Activated T-helper 2 cell treated with anti-CD3 and anti-CD28 coated beads, Interferon-gamma antibody, Interleukin-2, Interleukin-4, amounts not matched to agents 10 μg/mL and 5 μg/mL and 100 μg/mL, durations not matched to agents 14 hours and 24 hours and 36 hours (primary cell): ENCODE measurements at regions not wholly inside any gene's neighbourhood (a gene's known extent, or its start where the extent isn't known, plus 50 kb on each side); places are given as distances from the start of the nearest gene placed in this dataset.

ENCODE experiments used
- DNase-seq: peaks from one replicate; pipeline ENCODE4 v3.0.0; 2021; ENCODE audit warnings: low spot score
- H3K27ac Mint-ChIP-seq: one replicate; pipeline ENCODE4 v1.8.0; 2021; ENCODE audit warnings: mixed read lengths
- H3K27me3 Mint-ChIP-seq: one replicate; pipeline ENCODE4 v1.8.0; 2021; ENCODE audit warnings: low read depth, mixed read lengths
- H3K36me3 Mint-ChIP-seq: one replicate; pipeline ENCODE4 v1.8.0; 2021; ENCODE audit warnings: low read depth, mixed read lengths
- H3K4me1 Mint-ChIP-seq: one replicate; pipeline ENCODE4 v1.8.0; 2021; ENCODE audit warnings: low read depth, mixed read lengths
- H3K4me3 Mint-ChIP-seq: one replicate; pipeline ENCODE4 v1.8.0; 2021; ENCODE audit warnings: low read depth, mild to moderate bottlenecking, moderate library complexity, mixed read lengths
- H3K9me3 Mint-ChIP-seq: one replicate; pipeline ENCODE4 v1.8.0; 2021; ENCODE audit warnings: mixed read lengths
- intact Hi-C: fragments of 100-400 bp; cut with micrococcal nuclease; formaldehyde crosslinking; loops from one replicate; pipeline ENCODE4 v1.15.1; 2023

GRCh38 chr3:150268426-150269391, 139.4 kb upstream of the TSC22D2 start:
- no peak for DNase-seq
- intact Hi-C loops: no loop called here
- H3K4me3 Mint-ChIP-seq: no peak overlapping the region
- H3K27ac Mint-ChIP-seq: no peak overlapping the region
- H3K36me3 Mint-ChIP-seq: no peaks in the 10 kb centered on the region
- peaks cover 24% of the 10 kb centered on the region for H3K27me3 Mint-ChIP-seq
- H3K4me1 Mint-ChIP-seq: no peaks in the 10 kb centered on the region
- H3K9me3 Mint-ChIP-seq: no peaks in the 10 kb centered on the region

DNA sequence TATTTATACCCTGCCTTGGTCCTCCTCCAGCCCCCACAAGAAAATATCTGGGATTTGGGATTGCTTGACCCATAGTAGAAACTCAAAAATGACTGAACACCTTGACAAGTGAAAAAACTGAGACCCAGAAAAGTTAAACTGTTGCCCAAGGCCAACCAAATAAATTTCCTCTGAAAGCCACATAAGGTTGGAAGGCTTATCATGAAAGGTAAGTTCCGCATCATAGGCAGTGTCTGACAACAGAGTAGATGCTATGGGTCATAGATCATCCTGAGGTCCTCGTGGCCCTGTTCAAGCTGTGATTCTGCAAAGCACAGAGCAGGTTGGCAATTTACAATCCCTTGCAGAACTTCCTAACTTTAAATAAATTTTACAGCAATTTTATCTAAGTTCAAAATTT, 140.8 kb upstream of the TSC22D2 start:
- no peak for DNase-seq
- Mint-ChIP-seq H3K27ac (no peak overlapping the region), H3K27me3 (peaks cover 20% of the 10 kb centered on the region), H3K36me3 (no peaks in the 10 kb centered on the region), H3K4me3 (no peak overlapping the region), H3K4me1 (no peaks in the 10 kb centered on the region), H3K9me3 (no peaks in the 10 kb centered on the region)
- intact Hi-C loops: no loop called here

GRCh38 chr3:150265305-150265704, 142.8 kb upstream of the TSC22D2 start:
- Mint-ChIP-seq H3K27me3 (peaks cover 21% of the 10 kb centered on the region), H3K4me3 (no peak overlapping the region), H3K27ac (no peak overlapping the region), H3K36me3 (no peaks in the 10 kb centered on the region), H3K9me3 (no peaks in the 10 kb centered on the region), H3K4me1 (no peaks in the 10 kb centered on the region)
- intact Hi-C loops: no loop called here
- no peak for DNase-seq

GRCh38 chr3:150264561-150265279, 143.4 kb upstream of the TSC22D2 start:
- Mint-ChIP-seq H3K27me3 (peaks cover 23% of the 10 kb centered on the region), H3K4me1 (no peaks in the 10 kb centered on the region), H3K9me3 (no peaks in the 10 kb centered on the region), H3K27ac (no peak overlapping the region), H3K36me3 (no peaks in the 10 kb centered on the region), H3K4me3 (no peak overlapping the region)
- intact Hi-C loops: no loop called here
- no peak for DNase-seq

DNA sequence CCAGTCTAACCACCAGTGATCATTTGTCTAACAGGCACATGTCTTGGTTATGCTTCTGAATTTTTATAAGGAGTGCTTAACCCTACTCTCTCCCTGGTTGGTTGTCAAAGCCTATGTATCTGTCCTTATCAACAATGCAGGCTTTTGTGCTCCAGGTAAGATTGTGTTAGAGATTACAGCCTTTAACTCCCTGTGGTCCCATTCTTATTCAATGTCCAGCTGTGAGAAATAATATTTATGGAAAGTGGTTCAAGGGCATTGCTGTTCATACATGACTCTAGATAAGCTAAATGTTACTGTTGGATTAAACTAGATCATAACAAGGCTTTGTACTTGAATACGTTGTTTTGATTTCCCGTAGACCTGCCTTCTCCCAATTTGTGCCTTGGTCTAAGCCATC, 146.1 kb upstream of the TSC22D2 start:
- no peaks in the 10 kb centered on the region for H3K36me3 Mint-ChIP-seq

DNA sequence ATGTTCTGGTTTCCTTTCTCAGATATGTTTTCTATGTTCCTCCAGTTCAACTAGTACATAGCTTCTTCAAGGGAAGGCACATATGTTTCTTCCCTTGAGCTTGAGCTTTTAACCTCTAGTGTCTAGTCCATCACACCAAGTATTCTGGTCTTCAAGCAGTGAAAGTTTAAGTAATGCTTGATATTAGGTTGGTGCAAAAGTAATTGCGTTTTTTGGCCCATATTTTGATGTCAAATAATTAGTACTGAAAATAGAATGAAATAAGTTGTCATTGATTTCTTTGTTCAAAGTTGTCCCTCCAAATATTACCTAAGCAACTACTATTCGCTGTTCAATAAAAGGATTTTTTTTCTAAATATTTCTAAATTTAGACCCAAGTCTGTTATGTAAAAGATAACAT, 146.7 kb upstream of the TSC22D2 start:
- H3K27ac Mint-ChIP-seq: no peak overlapping the region
- no peaks in the 10 kb centered on the region for H3K4me1 Mint-ChIP-seq
- intact Hi-C loops: no loop called here
- H3K36me3 Mint-ChIP-seq: no peaks in the 10 kb centered on the region
- H3K4me3 Mint-ChIP-seq: no peak overlapping the region
- H3K9me3 Mint-ChIP-seq: no peaks in the 10 kb centered on the region
- H3K27me3 Mint-ChIP-seq: peaks cover 16% of the 10 kb centered on the region
- DNase-seq: no peak

More for the DNA sequence above, 146.1 kb upstream of the TSC22D2 start:
- Mint-ChIP-seq H3K27me3 (peaks cover 16% of the 10 kb centered on the region), H3K27ac (no peak overlapping the region), H3K4me1 (no peaks in the 10 kb centered on the region), H3K4me3 (no peak overlapping the region), H3K9me3 (no peaks in the 10 kb centered on the region)
- intact Hi-C loops: no loop called here
- no peak for DNase-seq

DNA sequence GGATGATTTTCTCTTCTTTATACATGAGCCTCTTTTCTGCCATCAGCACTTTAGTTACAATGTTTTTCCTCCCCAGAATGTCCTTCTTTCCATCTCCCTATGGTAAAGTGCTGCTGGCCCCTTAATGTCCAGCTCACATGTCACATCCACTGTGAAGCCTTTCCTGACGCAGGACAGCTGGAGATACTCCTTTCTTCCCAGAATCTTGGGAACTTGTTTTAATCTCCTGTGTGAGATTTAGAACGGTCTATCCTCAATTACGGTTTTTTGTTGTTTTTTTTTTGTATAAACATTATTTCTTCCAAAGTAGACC, 147.7 kb upstream of the TSC22D2 start:
- Mint-ChIP-seq H3K27me3 (peaks cover 13% of the 10 kb centered on the region), H3K27ac (no peak overlapping the region), H3K4me1 (no peaks in the 10 kb centered on the region), H3K36me3 (no peaks in the 10 kb centered on the region), H3K4me3 (no peak overlapping the region), H3K9me3 (no peaks in the 10 kb centered on the region)
- DNase-seq: no peak
- intact Hi-C loops: no loop called here

DNA sequence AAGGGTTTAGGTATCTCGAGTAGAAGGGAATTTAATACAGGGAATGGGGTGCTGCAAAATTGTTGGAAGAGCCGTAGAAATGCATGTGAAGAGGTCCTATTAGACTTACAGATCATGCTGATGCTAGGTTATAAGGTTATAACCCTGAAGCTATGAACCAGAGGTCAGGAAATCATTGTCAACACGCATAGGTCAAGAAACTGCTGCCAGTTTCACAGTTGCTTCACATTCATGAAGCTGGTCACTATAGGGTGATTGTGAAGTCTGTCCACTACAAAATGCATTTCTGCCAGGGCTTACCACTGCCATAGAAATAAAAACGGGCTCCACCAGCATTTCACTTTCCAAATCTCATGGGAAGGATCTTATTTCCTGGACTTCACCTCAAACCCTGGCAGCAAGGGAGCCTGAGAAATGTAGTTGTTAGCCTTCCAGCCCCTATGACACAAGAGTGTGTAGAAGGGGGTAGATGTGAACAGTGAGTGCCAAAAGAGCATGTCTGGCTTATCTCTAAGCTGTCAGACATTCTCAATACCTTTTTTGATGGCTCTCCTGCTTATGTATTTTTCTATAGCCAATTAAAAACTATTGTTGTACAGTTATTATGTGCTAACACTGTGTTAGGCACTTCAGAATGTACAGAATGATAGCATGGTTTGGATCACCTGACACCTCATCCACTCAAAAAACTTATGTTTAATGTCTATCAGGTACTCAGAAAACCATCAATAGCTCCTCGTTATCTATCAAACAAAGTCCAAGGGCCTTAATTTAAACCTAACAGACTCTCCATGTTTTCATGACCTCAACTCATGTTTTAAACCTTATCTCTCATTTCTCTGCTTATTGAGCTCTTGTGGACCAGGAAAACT, 148.3 kb upstream of the TSC22D2 start:
- Mint-ChIP-seq H3K4me1 (no peaks in the 10 kb centered on the region), H3K27me3 (peaks cover 10% of the 10 kb centered on the region), H3K4me3 (no peak overlapping the region), H3K9me3 (no peaks in the 10 kb centered on the region), H3K36me3 (no peaks in the 10 kb centered on the region), H3K27ac (no peak overlapping the region)
- intact Hi-C loops: no loop called here
- DNase-seq: no peak

- intact Hi-C loops: no loop called here
- Mint-ChIP-seq H3K4me1 (no peaks in the 10 kb centered on the region), H3K27me3 (peaks cover 5% of the 10 kb centered on the region), H3K4me3 (no peak overlapping the region), H3K36me3 (no peaks in the 10 kb centered on the region), H3K27ac (no peak overlapping the region), H3K9me3 (no peaks in the 10 kb centered on the region)
- DNase-seq: no peak
Measured at GRCh38 chr3:150256782-150257181, 151.3 kb upstream of the TSC22D2 start.

DNA sequence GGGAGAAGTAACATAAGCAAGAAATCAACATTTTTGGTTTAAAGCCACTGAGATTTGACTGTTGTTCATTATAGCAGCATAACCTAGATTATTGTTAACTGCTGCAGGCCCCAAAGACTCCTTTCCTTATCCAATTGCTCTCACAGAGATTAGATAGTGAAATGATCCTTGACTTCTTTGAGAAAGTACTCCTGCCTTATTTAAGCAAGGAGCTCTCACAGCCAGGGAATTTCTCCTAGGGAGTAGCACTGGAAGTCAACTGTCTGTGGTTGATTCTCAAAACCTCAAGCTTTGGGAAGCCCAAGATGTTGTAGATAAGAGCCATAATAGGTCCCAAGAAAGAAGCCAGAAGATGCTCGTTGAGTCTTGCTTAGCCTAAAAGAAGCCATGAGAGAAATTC, 151.8 kb upstream of the TSC22D2 start:
- H3K4me1 Mint-ChIP-seq: no peaks in the 10 kb centered on the region

GRCh38 chr3:150255826-150256225, 152.3 kb upstream of the TSC22D2 start:
- H3K27ac Mint-ChIP-seq: no peak overlapping the region
- H3K36me3 Mint-ChIP-seq: no peaks in the 10 kb centered on the region
- H3K4me3 Mint-ChIP-seq: no peak overlapping the region
- no peaks in the 10 kb centered on the region for H3K4me1 Mint-ChIP-seq
- intact Hi-C loops: no loop called here
- H3K27me3 Mint-ChIP-seq: peaks cover 5% of the 10 kb centered on the region
- no peaks in the 10 kb centered on the region for H3K9me3 Mint-ChIP-seq
- no peak for DNase-seq

More for the DNA sequence above, 151.8 kb upstream of the TSC22D2 start:
- H3K9me3 Mint-ChIP-seq: no peaks in the 10 kb centered on the region
- H3K36me3 Mint-ChIP-seq: no peaks in the 10 kb centered on the region
- DNase-seq: no peak
- H3K4me3 Mint-ChIP-seq: no peak overlapping the region
- intact Hi-C loops: no loop called here
- peaks cover 5% of the 10 kb centered on the region for H3K27me3 Mint-ChIP-seq
- H3K27ac Mint-ChIP-seq: no peak overlapping the region

GRCh38 chr3:150255413-150255812, 152.7 kb upstream of the TSC22D2 start:
- no peaks in the 10 kb centered on the region for H3K4me1 Mint-ChIP-seq
- no peak overlapping the region for H3K4me3 Mint-ChIP-seq
- H3K36me3 Mint-ChIP-seq: no peaks in the 10 kb centered on the region
- H3K27ac Mint-ChIP-seq: no peak overlapping the region
- peaks cover 7% of the 10 kb centered on the region for H3K27me3 Mint-ChIP-seq
- H3K9me3 Mint-ChIP-seq: no peaks in the 10 kb centered on the region
- no peak for DNase-seq
- intact Hi-C loops: no loop called here
